LoVo (cell line): ENCODE measurements at regions not wholly inside any gene's neighbourhood (a gene's known extent, or its start where the extent isn't known, plus 50 kb on each side); places are given as distances from the start of the nearest gene placed in this dataset.

Experiments used
- DNase-seq: peaks from one replicate; pipeline ENCODE4 v3.0.0-alpha.2; 2016; ENCODE audit warnings: low spot score

GRCh38 chr17:14946481-14946880 lies 318.6 kb downstream of the PMP22 start:
- no peak for DNase-seq

- DNase-seq, result peak; percentile 2
Observed at GRCh38 chr17:14942526-14943190, 322.5 kb downstream of the PMP22 start.

GRCh38 chr17:14940938-14941265 lies 324.2 kb downstream of the PMP22 start:
- DNase-seq, result no peak

DNA sequence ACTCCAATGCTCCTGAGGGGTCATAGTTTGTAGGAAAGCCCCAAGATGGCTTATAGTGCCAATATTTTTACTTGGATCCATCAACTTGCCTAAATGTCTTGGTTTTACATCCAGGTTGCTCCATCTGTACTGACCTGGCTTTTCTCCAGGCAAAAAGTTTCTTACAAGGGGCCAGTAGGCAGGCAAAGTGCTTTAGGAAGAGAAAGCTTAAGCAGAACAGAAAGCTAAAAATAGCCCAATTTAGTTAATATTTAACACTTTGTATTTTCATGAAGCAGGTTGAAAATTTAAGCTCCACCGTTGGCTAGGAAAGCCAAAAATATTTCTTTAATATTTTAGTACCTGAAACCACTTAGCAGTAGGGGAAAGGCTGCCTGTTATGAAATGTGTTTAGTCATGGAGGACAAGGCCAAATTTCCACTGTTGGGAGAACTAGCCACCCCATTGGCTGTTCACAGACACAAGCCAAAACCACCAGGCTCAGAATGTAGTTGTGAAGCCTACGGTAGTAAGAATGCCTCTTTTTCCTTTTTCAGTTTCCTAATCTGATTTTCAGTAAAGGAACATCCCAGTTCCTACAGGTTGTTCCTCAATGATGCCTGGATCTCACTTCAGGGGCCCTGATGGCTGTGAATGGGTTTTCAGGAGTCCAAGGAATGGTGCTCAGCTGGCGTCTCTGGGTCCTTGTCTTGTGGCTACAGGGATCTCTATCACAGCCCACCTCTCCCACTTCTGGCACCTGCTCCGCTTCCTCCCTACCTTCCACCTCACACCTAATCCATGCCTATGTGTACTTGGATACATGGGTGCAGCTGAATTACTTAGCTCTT lies 324.8 kb downstream of the PMP22 start:
- DNase-seq, result no peak

- no peak for DNase-seq
Observed at GRCh38 chr17:14935845-14936485, 329.2 kb downstream of the PMP22 start.

GRCh38 chr17:14935139-14935841 lies 329.8 kb downstream of the PMP22 start:
- DNase-seq, result no peak

DNA sequence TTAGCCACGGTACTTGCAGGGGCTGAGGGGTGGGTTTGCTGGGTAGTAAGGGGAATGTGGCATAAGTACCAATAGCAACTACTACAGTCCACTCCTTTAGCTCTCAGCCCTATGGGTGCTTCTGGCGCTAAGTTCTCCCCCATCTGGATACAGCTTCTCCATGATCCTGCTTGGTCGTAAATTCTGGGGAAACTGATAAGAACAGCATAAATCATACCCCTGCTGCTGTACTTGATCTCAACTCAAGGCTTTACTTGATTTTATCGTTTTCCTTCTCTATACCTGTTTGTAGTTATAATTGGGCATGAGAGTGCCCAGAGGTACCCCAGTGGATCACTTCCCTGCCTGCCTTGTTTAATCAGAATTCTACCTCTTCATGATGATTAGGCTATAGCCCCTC lies 331.4 kb downstream of the PMP22 start:
- DNase-seq, result no peak

DNA sequence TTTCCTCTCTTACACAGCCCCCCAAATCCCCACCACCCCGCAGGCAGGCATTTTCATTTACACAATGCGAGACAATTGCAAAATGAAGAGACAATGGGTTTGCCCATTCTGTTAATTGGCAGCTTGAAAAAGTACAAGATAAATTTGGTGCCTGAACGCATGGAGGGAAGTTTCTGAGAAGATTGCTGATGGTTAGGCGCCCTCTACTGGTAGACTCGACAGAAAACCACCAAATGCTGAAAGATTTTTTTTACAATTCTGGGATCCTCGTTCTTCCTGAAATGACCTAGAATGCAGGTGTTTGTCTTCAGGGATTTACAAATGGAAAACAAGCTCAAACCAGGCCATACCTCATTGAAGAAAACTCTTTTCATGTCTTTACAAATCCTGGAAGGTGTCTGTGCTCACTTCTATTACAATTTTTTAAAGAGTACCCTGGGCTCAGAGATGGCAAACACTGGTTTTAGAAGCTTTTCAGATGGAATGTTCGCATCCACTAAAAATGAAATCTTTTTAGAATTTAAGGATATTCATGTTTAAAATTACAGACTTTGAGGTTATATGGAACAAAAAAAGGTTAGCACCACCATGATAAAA lies 338.5 kb downstream of the PMP22 start:
- peak; percentile 67 for DNase-seq

GRCh38 chr17:14926073-14926472 lies 339.1 kb downstream of the PMP22 start:
- no peak for DNase-seq

DNA sequence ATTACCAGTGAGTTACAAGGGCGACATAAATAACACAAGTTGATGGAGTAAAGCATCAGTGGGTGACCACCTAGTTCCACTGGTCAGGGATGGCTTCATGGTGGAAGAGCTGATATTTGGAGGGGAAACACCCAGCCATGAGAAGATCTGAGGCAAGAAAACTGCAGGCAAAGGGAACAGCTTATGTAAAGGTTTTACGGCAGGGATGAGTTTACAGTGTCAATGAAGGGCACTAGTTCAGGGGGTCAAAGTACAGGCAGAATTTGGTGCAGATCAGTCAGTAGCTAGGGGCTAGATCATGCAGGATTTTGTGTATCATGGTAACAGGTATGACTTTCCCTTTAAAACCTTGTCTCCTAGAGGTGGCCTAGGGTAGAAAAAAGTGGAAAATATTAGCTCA lies 339.6 kb downstream of the PMP22 start:
- no peak for DNase-seq

GRCh38 chr17:14923981-14924380 lies 341.1 kb downstream of the PMP22 start:
- no peak for DNase-seq

DNA sequence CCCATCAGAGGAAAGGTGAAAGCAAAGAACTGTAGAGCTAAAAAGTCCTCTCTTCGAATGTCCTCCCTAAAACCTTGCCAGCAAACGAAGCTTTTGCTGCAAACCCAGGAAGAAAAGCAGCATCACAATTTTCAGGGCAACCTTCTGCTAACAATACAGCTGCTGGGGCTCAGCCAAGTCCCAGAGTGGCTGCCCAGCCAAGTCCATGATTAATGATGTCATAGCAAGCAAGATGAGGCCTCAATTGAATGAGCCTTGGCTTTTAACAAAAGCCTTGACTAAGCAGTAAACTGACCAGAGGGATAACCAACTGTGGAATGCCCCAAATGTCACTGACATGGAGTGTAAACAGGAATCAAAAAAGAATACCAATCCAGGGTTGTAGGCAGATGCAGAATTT lies 342.7 kb downstream of the PMP22 start:
- DNase-seq, result no peak

DNA sequence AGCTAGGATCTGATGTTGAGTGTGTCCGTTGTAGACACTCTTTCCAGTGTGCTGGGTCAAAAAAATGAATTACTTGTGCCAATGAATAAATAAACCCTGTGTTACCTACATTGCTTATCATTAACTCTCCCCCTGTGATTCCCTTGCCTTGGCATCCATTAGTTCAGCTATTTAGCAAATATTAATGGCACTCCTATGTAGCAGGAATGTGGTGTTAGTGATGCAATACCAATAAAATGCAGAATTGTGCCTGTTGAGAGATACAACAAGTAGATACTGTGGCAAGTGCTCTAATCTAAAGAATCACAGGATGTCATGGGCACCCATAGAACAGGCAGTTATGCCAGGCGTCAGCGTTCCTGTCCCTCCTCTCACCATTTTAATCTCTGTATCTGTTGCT lies 343.2 kb downstream of the PMP22 start:
- no peak for DNase-seq

DNA sequence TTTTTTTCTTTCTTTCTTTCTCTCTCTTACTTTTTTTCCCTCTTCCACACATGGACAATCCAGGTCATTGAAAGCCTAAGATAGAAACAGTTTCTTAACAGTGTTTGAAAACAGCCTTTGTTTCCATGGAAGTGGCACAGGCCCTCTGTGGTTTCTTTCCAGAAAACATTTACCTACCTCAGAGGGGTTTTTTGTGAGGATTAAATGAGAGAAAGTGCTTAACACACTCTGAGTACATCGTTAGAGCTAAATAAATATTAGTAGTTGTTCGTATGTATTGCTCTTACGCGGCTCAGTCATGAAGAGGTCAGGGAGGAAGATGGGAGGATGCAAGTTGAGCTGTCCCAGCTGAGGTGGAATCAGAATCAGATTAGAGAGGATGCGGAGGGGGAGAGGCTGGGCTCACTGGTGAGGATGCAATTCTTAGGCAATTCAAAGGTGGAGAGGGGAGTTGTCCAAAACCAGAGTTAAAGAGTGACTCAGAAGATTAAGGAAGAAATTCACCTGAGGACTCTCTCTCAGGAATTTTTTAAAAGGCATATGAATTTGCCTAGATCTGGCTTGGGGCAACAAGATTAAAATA lies 345.4 kb downstream of the PMP22 start:
- DNase-seq, result no peak

- DNase-seq, result no peak
Observed at GRCh38 chr17:14919094-14919493, 346.0 kb downstream of the PMP22 start.

DNA sequence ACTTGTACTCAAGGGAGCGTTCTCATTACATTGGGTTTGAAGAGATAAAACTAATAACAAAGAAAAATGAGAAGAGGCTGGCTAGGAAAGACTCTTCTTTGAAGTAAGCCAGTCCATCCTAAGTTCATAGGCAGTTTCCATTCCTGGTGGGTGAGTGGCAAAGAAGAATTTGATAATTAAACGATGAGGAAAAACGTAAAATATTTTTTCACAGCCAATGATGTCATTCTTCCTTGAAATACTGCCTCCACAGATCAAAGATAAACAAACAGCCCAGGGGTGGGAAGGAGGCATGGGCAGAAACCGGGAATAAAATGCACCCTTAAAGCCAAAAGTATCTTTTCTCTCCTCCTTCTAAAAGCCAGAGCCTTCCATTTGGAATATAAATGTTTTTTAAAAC lies 346.6 kb downstream of the PMP22 start:
- DNase-seq, result no peak

GRCh38 chr17:14910916-14911315 lies 354.2 kb downstream of the PMP22 start:
- DNase-seq, result no peak

DNA sequence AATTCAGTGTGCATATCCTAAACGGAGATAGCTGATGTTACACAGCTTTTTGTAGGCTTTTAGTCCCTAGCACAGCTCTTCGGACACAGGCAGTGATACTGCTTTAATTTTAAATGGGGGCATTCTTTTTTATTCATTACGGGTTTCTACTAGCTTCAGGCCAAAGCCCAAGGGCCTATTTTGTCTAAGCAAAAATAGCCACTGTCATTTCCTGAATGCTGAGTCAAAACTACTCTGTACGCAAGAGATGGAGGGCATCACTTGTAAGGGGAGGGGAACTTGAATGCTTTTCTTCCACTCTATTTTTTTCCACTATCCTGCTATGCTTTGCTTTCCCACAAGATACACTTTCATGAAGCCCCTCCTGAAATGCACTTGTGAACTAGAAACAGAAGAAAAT lies 360.7 kb downstream of the PMP22 start:
- no peak for DNase-seq

GRCh38 chr17:14903854-14904253 lies 361.3 kb downstream of the PMP22 start:
- no peak for DNase-seq

DNA sequence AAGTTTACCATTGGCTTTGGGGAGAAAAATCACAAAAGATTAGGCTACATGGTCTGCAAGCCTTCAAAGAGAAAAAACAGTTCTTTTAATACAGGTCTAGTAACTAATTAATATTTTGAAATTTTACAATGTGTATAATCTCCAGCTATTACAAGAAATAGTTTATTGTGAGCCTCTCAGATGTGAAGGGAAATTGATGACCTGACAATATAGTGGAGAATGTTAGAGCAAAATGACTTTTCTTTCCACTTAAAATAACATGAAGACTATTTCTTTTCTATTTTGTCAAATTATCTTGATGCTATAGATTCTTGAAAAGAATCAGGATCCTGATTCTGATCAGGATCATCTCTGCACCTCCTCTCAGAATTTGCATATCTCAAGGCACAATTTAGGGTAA lies 362.3 kb downstream of the PMP22 start:
- DNase-seq, result no peak

DNA sequence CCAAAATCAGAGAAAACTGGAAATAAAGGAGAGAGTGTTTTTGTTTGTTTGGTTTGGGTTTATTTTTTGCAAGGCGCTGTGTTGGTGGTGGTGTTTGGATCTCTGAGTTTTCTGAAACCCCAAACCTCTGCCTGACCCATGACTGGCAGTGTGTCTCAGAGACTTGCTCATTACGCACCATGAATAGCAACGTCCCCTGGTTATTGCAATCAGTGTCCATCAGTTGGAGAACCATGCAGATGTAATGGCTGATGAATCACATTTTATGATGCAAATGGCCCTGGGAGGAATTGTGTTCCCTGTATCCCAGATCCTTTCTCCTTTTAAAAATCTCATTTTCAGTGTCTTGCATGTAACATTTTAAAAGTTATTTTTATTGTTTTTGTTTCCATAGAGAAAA lies 362.8 kb downstream of the PMP22 start:
- DNase-seq, result no peak

DNA sequence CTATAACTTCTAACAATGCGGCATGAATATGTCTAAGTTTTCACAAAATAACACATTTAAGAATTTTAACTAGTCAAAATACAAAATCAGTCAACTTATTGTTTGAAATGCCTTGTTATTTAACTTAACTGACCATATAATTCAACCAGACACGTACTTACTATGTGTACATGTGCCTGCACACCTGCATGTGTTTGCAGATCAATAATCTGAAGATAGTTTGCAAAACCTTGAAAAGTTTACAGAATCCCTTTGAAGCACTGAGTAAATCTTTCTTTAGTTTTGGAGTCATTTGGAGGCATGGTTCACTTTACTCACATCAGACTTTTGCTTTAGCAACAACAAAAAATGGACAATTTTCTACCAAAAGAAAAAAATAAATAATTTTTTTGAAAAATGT lies 363.8 kb downstream of the PMP22 start:
- DNase-seq, result no peak
